KMS-11 (cell line): ENCODE measurements at regions not wholly inside any gene's neighbourhood (a gene's known extent, or its start where the extent isn't known, plus 50 kb on each side); places are given as distances from the start of the nearest gene placed in this dataset.

ENCODE experiments used
- H2AFZ ChIP-seq: fragments of 200-600 bp; sonication (generic); 2 replicates; pipeline ENCODE4 v1.6.1; 2016; ENCODE audit warnings: antibody characterized with exemption, mixed run types, low read depth
- H3K27ac ChIP-seq: fragments of 200-600 bp; sonication (generic); 2 replicates; pipeline ENCODE4 v1.6.1; 2016; ENCODE audit warnings: mild to moderate bottlenecking, mixed run types
- H3K27me3 ChIP-seq: fragments of 200-600 bp; sonication (generic); 2 replicates; pipeline ENCODE4 v1.6.1; 2017; ENCODE audit warnings: mild to moderate bottlenecking, low read depth, mixed run types, moderate library complexity; ENCODE audit not compliant: insufficient read depth
- H3K36me3 ChIP-seq: fragments of 200-600 bp; sonication (generic); 2 replicates; pipeline ENCODE4 v1.6.1; 2017; ENCODE audit warnings: mild to moderate bottlenecking, mixed run types; ENCODE audit not compliant: insufficient read depth
- H3K4me1 ChIP-seq: fragments of 200-600 bp; sonication (generic); 2 replicates; pipeline ENCODE4 v1.6.1; 2016; ENCODE audit warnings: mild to moderate bottlenecking, low read depth, mixed run types; ENCODE audit not compliant: poor library complexity, severe bottlenecking
- H3K4me2 ChIP-seq: fragments of 200-600 bp; sonication (generic); 2 replicates; pipeline ENCODE4 v1.7.0; 2016; ENCODE audit warnings: mild to moderate bottlenecking, mixed run types
- H3K4me3 ChIP-seq: fragments of 200-600 bp; sonication (generic); IDR thresholded peaks from 2 replicates; pipeline ENCODE4 v1.6.1; 2017; ENCODE audit warnings: low read depth, low read length, mixed read lengths; ENCODE audit not compliant: insufficient read depth
- H3K79me2 ChIP-seq: fragments of 200-600 bp; sonication (generic); 2 replicates; pipeline ENCODE4 v1.6.1; 2016; ENCODE audit warnings: low read depth, mixed run types; ENCODE audit not compliant: insufficient read depth
- H3K9ac ChIP-seq: fragments of 200-600 bp; sonication (generic); 2 replicates; pipeline ENCODE4 v1.6.1; 2016; ENCODE audit warnings: mild to moderate bottlenecking, mixed run types
- H4K20me1 ChIP-seq: fragments of 200-600 bp; sonication (generic); 2 replicates; pipeline ENCODE4 v1.6.1; 2016; ENCODE audit warnings: mild to moderate bottlenecking, mixed run types; ENCODE audit not compliant: insufficient read depth
- CTCF ChIP-seq: fragments of 200-600 bp; sonication (generic); conservative IDR thresholded peaks from 2 replicates; pipeline ENCODE4 v1.6.1; 2017; ENCODE audit warnings: low read depth, mild to moderate bottlenecking, antibody characterized with exemption, low read length, moderate library complexity, mixed read lengths

GRCh38 chr22:49705216-49705971 is 122.3 kb downstream of the BRD1 start:
- Histone ChIP-seq H3K36me3 (no peaks in the 10 kb centered on the region), H4K20me1 (no peaks in the 10 kb centered on the region), H3K4me2 (no peak overlapping the region), H3K4me1 (no peaks in the 10 kb centered on the region), H3K9ac (no peak overlapping the region), H3K27me3 (peaks cover 11% of the 10 kb centered on the region; the same call in 1 of the 2 replicates), H3K79me2 (no peaks in the 10 kb centered on the region), H3K27ac (no peak overlapping the region), H3K4me3 (no peak overlapping the region), H2AFZ (no peak overlapping the region)
- TF ChIP-seq CTCF, result no peak

- Histone ChIP-seq H3K36me3 (no peaks in the 10 kb centered on the region), H3K4me2 (no peak overlapping the region), H3K9ac (no peak overlapping the region), H2AFZ (no peak overlapping the region), H3K4me3 (no peak overlapping the region), H4K20me1 (no peaks in the 10 kb centered on the region), H3K27ac (no peak overlapping the region), H3K79me2 (no peaks in the 10 kb centered on the region), H3K27me3 (peaks cover 11% of the 10 kb centered on the region; the same call in 1 of the 2 replicates), H3K4me1 (no peaks in the 10 kb centered on the region)
- no peak for TF ChIP-seq CTCF
These were observed 123.1 kb downstream of the BRD1 start for GRCh38 chr22:49704345-49705215.

- H3K4me3 ChIP-seq, result no peak overlapping the region
- no peak overlapping the region for H3K27ac ChIP-seq
- no peak overlapping the region for H2AFZ ChIP-seq
- H4K20me1 ChIP-seq, result no peaks in the 10 kb centered on the region
- H3K36me3 ChIP-seq, result no peaks in the 10 kb centered on the region
- peaks cover 11% of the 10 kb centered on the region; the same call in 1 of the 2 replicates for H3K27me3 ChIP-seq
- H3K4me2 ChIP-seq, result no peak overlapping the region
- H3K4me1 ChIP-seq, result no peaks in the 10 kb centered on the region
- H3K79me2 ChIP-seq, result no peaks in the 10 kb centered on the region
- no peak for TF ChIP-seq CTCF
- no peak overlapping the region for H3K9ac ChIP-seq
These were observed 123.7 kb downstream of the BRD1 start for GRCh38 chr22:49703990-49704344.

GRCh38 chr22:49703505-49703904 is 124.2 kb downstream of the BRD1 start:
- Histone ChIP-seq H2AFZ (no peak overlapping the region), H3K27me3 (peaks cover 11% of the 10 kb centered on the region; the same call in 1 of the 2 replicates), H3K9ac (no peak overlapping the region), H3K79me2 (no peaks in the 10 kb centered on the region), H3K36me3 (no peaks in the 10 kb centered on the region), H3K27ac (no peak overlapping the region), H4K20me1 (no peaks in the 10 kb centered on the region), H3K4me1 (no peaks in the 10 kb centered on the region), H3K4me2 (no peak overlapping the region), H3K4me3 (no peak overlapping the region)
- no peak for TF ChIP-seq CTCF
